ENCODE measurements at regions not wholly inside any gene's neighbourhood (a gene's known extent, or its start where the extent isn't known, plus 50 kb on each side); places are given as distances from the start of the nearest gene placed in this dataset.

GRCh38 chr14:106578481-106578880 lies 1052.1 kb downstream of the TMEM121 start:
- no peak for TF ChIP-seq JUND (IDR thresholded peaks at IDR 0.05)
- TF ChIP-seq GABPA (IDR thresholded peaks at IDR 0.05 in 1 of 2, conservative IDR thresholded peaks at IDR 0.05 in 1 of 2): no peak
- TF ChIP-seq CTCF (IDR thresholded peaks at IDR 0.05; ENCODE audit: low read depth, low read length, missing input control): no peak
- TF ChIP-seq, protein P1, sequence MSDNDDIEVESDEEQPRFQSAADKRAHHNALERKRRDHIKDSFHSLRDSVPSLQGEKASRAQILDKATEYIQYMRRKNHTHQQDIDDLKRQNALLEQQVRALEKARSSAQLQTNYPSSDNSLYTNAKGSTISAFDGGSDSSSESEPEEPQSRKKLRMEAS (IDR thresholded peaks at IDR 0.05): no peak
- TF ChIP-seq ATF3 (IDR thresholded peaks at IDR 0.05): no peak
- no peak for TF ChIP-seq HNF4G (IDR thresholded peaks at IDR 0.05)
- TF ChIP-seq ZBTB33 (IDR thresholded peaks at IDR 0.05): no peak
